ENCODE measurements at regions not wholly inside any gene's neighbourhood (a gene's known extent, or its start where the extent isn't known, plus 50 kb on each side); places are given as distances from the start of the nearest gene placed in this dataset.
"Not testable (repeated sequence)": the region's sequence is repeated elsewhere in the genome, so short reads cannot be mapped to it uniquely, and the experiment has no call there.

DNA sequence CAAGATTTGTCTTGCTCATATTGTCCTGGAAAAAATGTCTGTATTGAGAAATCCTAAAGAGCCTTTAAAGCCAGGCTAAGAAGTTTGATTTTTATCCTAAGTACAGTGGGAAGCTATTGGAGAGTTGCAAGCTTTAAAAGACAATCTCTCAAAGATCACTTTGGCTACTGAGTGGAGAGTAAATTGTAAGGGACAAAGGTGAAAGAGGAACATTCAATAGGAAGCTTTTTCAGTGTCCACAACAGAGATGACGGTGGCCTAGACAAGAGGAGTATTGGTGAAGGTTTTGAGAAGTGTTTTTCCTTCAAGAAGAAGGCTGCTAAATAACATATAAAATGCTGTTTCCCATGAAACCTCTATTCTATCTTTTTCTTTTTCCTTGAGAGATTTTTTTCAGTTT lies 249.5 kb upstream of the IL12A start:
- no peak for DNase-seq (ENCODE audit: low read depth in 4 of 4, low spot score in 3 of 4)

DNA sequence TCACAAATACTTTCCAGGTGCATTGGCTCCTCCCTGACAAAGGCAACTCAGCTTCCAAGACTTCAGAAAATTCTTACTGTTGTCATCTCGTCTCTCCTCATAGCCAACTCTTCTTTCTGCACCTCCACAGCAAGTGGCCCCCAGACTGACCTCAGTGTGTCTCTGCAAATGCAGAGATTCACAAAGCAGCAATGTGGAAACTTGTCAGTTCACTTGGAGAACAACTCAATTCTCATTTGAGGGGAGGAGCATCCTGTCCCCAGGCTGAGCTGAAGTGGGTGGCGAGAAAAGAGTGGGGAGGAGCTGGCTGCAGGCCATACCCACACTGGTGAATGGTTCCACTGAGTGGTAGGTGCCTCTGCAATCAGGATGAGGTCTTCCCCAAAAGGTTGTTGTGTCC lies 248.7 kb upstream of the IL12A start:
- DNase-seq (ENCODE audit: low read depth in 4 of 4, low spot score in 3 of 4): no peak

DNA sequence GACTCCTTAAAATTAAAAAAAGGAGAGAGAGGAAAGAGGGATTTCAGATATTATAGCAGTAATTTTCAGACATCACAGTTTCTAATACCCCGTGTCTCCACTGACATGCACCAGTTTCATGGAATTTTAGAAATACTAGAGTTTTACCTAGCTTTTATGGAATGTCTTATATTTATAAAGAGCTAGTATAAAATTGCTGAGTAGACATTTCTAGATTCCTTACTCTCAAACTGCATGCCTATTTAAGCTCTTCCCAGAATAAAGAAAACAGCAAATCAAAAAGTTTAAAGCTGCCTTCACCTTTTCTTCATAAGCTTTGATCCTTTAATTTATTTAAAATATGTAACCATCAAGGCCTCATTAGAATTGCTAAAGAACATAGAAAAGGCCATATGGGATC lies 247.4 kb upstream of the IL12A start:
- no peak for DNase-seq (ENCODE audit: low read depth in 4 of 4, low spot score in 3 of 4)

DNA sequence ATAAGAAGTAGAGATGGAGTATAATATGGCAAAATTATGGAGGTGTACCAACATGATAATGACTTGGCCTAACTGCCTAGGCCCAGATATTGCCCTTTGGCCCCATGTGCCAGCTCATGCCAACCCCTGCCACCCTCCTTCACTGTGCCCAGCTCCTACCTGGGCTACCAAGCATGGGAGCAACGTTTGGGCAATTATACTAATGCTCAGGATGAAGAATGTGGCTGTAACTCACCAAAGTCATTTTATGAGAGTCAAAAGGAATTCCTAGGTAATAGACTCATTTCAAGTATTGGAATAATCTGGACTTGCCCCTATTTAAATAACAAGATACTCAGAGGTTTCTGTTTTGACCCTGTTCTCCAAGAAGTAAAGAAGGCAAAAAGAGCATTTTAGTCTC lies 240.2 kb upstream of the IL12A start:
- DNase-seq (ENCODE audit: low read depth in 4 of 4, low spot score in 3 of 4): no peak

DNA sequence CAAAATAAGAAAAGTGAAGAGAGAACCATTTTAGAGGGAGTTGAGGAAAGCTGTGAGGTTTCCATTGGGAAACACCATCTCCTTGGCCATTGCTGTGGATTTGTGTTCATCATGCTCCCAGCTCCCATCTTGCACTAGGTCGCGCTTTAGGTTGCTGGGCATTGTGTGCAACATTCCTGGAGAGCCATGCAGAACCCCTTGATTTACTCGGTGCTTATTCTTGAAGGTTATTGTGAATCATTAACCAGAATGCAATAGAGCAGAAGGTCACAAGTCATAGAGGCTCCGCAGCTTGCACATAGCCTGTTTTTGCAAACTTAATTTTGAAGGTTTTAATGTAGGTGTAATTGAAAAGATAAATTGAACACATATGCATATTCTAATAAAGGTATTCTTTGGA lies 239.2 kb upstream of the IL12A start:
- peak in 1 of 4 donors; percentile 73 for DNase-seq (ENCODE audit: low read depth in 4 of 4, low spot score in 3 of 4)

DNA sequence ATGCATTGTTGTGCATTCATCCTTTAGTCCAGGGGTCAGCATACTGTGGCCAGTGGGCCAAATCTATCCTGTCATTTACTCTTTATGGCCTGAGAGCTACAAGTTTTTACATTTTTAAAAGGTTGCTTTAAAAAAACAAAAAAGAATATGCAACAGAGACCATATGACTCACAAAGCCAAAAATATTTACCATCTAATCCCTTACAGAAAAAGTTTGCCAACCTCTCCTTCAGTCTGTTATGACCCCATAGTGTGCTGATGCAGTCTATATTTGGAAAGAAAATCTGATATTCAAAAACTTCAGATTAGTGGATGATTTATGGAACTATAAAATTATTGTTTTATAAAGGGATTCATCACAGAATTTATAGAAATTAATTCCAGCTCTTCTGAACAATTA lies 237.5 kb upstream of the IL12A start:
- DNase-seq (ENCODE audit: low read depth in 4 of 4, low spot score in 3 of 4): no peak

DNA sequence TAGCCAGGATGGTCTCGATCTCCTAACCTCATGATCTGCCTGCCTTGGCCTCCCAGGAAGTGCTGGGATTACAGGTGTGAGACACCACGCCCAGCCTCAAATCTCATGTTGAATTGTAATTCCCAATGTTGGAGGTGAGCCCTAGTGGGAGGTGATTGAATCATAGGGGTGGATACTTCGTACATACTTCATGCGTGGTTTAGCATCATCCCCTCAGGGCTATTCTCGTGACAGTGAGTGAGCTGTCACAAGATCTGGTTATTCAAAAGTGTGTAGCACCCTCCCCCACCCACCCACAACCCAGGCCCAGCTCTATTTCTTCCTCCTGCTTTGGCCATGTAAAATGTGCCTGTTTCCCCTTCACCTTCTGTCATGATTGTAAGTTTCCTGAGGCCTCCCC lies 236.9 kb upstream of the IL12A start:
- no peak for DNase-seq (ENCODE audit: low read depth in 4 of 4, low spot score in 3 of 4)

DNA sequence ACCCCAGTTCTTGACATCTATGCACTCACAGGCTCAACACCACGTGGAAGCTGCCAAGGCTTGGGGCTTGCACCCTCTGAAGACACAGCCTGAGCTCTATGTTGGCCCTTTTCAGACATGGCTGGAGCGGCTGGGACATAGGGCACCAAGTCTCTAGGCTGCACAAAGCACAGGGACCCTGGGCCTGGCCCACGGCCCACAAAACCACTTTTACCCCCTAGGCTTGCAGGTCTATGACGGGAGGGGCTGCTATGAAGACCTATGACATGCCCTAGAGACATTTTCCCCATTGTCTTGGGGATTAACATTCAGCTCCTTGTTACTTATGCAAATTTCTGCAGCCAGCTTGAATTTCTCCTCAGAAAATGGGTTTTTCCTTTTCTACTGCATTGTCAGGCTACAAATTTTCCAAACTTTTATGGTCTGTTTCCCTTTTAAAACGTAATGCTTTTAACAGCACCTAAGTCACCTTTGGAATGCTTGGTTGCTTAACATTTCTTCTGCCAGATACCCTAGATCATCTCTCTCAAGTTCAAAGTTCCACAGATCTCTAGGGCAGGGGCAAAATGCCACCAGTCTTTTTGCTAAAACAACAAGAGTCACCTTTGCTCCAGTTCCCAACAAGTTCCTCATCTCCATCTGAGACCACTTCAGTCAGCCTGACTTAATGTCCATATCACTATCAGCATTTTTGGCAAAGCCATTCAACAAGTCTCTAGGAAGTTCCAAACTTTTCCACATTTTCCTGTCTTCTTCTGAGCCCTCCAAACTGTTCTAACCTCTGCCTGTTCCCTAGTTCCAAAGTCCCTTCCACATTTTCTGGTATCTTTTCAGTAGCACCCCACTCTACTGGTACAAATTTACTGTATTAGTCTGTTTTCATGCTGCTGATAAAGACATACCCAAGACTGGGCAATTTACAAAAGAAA lies 232.1 kb upstream of the IL12A start:
- not testable (repeated sequence) for DNase-seq (ENCODE audit: low read depth in 4 of 4, low spot score in 3 of 4)

DNA sequence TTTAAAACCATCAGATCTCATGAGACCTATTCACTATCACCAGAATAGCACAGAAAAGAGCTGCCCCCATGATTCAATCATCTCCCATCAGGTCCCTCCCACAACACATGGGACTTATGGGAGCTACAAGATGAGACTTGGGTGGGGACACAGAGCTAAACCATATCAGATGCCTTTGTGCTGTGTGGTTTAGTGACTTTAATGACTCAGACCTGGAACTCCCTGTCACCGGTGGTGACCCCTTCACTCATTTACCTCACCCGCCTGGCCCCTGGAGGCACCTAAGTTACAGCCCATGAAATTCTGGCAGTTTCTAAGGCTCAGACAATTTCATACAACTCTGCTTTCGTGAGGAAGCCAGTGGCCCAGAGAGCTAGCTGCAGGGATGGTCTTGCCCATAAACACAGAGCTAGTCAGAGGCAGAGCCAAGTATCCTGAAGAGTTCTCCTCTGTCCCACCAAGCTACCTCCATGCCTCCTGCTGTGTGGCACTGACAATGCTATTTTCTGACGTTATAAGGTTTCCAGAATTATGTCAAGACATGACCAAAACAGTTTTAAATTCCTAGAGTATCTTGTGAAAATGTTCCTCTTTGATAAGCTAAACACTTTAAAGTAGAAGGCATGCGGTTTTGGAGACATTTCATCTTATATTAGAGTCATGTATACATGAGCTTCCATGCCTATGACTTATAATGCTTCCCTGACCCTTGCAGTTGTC lies 231.1 kb upstream of the IL12A start:
- DNase-seq (ENCODE audit: low read depth in 4 of 4, low spot score in 3 of 4): no peak

DNA sequence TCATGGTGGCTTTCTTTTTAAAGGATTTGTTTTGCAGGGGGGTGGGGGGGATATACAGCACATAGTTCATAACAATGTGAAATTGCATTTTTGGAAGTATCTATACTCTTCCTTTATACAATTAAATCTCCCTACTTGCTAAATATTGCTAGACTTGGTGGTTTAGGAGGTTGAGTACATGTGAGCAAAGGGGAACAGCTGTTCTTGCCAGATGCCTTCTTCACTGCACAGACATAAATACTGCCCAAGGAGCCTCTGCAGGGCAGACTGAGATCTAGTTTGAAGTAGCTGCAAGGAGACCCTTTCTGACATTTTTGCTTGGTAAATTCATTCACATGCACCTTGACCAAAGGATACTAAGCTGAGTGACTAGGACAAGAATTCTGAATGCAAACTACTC lies 228.6 kb upstream of the IL12A start:
- DNase-seq (ENCODE audit: low read depth in 4 of 4, low spot score in 3 of 4): no peak

DNA sequence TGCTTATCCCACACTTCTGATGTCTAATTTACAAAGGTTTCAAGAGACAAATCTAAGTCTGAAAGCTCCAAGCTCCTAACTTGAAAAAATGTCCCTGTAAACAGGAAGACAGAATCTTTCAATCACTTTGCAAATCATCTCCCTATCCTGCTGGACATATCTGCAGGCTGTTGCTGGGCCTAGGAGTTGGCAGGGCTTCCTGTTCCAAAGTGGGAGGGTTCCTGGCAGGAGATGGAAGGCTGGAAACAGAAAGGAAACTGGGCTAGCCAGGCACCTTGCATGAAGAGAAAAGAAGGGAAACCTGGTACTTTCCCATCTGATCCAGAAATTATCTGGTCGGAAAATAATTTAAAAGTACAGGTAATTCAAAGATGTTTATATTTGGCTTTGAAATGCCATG lies 227.3 kb upstream of the IL12A start:
- no peak for DNase-seq (ENCODE audit: low read depth in 4 of 4, low spot score in 3 of 4)

DNA sequence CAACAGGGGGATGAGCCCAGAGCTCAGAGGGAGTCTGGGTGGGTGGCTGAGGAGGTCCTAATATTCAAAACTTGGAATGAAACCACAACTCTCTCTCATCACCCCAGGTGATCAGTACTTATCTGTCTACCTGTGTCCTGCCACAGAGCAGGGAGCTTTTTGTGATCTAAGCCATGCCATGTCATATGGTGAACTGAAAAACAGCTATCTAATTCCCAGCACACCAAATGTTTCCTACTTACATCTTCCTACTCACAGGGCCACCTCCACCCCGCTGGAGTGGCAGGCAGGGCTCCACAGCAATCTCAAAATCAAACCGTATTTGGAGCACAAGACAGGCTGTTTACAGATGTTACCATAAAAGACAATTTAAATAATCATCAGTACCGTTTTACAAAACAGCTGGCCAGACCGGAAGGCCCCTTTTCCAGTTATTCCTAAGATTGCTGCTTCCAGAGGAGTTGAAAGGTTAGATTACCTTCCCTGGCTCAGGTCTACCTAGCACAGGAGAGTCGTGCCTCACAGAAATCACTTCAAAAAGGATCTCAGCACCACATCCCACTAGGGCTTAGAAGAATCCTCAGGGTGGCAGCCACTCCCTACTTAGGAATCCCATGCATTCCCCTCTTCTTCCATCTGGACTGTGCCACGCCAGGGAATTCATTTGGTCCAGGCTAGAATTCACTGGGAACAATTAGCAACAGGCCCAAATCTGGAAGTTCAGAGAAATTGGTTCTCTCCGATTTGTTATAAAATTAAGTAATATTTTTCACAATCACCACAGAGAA lies 226.6 kb upstream of the IL12A start:
- no peak for DNase-seq (ENCODE audit: low read depth in 4 of 4, low spot score in 3 of 4)

DNA sequence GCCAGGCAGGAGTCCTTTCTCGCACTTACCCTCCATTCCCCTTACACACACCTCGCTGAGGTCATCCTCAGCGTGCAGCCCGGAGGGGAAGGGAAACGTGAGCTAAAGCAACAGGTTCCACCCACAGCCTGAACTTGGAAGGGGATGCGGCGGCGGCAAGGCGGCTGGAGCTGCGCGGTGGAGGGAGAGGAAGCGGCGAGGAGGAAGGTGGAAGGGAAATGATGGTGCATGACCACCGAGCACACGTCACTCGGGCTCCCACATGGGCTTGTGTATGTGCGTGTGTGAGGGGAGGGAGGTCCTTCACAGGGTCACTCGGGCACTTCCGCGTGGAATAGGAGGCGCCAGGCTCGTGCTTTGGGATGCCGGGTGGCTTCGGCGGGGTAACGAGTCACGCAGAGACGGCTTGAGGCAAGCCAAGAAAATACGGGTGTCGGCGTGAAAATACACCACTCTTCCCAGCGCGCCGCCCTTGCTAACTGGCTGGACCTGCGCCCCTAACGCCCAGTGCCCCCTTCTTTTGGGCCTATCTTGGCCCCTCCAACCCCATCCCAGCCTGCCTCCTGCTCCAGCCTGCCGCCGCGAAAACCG lies 225.5 kb upstream of the IL12A start:
- DNase-seq (ENCODE audit: low read depth in 4 of 4, low spot score in 3 of 4): peak in 1 of 4 donors; percentile 52

DNA sequence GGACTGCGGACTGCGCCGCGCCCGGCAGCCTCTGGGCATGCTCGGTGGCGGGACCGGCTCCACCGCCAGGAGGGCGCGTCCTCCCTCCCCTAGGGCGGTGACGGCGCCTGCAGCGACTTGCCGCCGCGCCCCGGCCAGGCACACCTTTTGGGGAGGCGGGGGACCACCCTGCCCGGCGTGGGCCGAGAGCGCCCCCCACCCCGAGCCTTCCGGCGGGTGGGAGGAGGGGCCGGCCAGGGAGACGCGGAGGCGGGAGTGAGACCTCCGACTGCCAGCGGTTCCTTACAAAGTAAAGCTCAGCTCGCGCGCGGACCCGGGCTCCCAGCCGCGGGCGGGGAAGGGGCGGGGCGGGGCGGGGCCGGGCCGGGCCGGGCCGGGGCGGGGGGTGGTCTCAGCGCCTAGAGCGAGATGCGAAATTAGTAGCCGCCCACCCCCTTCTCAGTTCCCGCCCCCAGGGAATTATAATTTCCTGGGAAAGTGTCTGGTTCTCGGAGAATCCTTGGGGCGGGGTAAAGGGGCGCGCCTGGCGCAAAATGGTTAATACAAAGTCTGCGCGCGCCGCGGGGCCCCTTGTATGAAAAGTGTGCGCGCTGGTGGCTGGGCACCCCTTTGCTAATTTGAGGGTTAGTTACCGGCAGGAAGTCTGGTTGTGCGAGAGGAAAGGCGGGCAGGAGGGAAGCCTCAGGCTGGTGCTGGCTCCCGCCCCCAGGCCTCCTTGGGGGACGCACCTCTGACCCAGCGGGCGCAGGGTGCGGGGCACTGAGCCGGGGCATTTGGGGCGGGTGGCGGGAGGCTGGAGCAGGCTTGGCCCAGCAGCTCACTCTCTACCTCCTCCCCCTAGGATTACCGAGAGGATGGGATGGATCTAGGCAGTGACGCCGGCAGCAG lies 224.8 kb upstream of the IL12A start:
- DNase-seq (ENCODE audit: low read depth in 4 of 4, low spot score in 3 of 4): peak in 3 of 4 donors; percentile 55 to 78 (median 65)

DNA sequence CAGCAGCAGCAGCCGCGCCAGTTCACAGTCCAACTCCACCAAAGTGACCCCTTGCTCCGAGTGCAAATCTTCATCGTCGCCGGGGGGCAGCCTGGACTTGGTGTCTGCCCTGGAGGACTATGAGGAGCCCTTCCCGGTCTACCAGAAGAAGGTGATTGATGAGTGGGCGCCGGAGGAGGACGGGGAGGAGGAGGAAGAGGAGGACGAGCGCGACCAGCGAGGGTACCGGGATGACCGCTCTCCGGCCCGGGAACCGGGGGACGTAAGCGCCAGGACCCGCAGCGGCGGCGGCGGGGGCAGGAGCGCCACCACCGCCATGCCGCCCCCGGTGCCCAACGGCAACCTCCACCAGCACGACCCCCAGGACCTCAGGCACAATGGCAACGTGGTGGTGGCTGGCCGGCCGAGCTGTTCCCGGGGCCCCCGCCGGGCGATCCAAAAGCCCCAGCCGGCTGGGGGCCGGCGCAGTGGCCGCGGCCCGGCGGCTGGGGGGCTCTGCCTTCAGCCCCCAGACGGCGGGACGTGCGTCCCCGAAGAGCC lies 224.1 kb upstream of the IL12A start:
- peak in 1 of 4 donors; percentile 53 for DNase-seq (ENCODE audit: low read depth in 4 of 4, low spot score in 3 of 4)

DNA sequence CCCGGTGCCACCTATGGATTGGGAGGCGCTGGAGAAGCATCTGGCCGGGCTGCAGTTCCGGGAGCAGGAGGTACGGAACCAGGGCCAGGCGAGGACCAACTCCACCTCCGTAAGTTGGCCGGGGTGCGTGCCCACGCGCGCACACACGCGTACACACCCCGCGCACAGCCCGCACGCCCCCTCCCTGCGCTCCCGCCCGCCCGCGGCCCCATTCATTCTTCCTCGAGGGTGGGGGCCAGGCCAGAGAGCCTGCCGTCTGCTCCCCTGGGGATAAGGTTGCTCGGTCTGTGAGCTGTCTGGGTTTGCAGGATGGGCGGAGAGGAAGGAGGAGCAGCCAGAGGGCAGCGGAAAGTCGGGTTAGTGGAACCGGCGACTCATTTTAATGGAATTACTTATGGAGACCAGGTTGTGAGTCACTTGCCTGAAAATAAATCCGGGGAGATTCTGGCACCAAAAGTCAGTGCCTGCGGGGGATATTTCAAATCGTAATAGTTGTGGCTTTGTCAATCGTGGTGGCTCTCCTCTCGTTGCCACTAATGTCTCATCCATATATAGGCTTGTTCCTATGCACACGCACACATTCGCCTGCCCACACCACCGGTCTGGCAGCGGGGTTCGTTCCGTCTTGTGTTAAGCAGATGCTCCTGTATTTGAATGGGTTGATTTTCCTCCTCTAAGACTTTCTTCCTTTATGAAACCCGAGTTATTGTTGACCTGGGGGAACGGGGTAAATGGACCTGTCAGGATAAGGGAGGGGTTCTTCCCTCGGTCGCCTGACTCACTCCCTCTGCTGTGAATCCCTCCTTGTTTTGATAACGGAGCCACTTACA lies 223.4 kb upstream of the IL12A start:
- peak in 1 of 4 donors; percentile 38 for DNase-seq (ENCODE audit: low read depth in 4 of 4, low spot score in 3 of 4)

DNA sequence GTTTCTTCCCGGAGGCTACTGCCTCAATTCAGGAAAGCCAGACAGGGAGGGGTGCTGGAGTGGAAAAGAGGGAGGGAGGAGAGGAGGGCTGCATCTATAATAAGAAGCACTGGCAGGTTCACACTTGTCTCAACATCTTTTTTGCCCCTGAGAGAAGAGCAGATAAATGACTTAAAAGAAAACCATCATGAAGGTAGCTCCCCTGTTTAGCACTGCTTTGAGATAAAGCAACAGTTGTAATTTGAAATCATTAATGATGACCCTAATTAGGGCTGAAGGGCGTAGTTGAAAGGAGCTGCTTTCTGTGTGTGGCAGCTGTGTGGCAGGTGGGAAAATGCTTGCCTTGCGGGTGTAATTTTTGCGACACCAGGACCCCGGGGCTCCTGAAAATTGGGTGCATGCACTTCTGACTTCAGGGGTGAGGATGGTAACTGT lies 222.8 kb upstream of the IL12A start:
- no peak for DNase-seq (ENCODE audit: low read depth in 4 of 4, low spot score in 3 of 4)

DNA sequence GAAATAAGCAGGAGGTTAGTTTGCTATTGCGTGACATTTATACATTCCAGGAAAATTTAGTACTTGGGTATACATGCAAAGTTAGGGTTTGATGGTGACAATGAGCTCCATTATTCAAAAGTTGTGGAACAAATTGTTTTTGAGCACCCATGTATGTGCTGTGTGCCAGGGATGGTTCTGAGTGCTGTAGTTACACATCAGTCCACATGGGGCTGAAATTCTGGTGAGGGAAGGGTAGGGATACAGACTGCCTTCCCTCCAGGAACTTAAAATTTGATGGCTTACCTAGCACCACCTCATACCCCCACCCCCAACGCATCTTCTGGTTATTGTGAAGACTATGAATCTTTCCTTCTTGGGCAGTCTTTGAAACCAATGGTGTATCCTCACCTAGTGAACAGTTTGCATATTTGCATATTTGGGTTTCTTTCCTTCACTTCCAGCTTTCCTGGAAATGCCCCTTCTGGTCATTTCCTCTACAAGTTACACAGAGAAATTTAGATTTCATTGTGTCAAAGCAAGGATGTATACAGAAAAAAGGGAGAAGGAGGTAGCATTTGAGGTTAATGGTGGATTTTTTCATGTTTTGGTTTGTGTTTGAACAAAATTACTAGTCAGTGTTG lies 222.0 kb upstream of the IL12A start:
- DNase-seq (ENCODE audit: low read depth in 4 of 4, low spot score in 3 of 4): no peak

Data from right renal pelvis (tissue), 4 donors.